ENCODE measurements at regions not wholly inside any gene's neighbourhood (a gene's known extent, or its start where the extent isn't known, plus 50 kb on each side); places are given as distances from the start of the nearest gene placed in this dataset.

DNA sequence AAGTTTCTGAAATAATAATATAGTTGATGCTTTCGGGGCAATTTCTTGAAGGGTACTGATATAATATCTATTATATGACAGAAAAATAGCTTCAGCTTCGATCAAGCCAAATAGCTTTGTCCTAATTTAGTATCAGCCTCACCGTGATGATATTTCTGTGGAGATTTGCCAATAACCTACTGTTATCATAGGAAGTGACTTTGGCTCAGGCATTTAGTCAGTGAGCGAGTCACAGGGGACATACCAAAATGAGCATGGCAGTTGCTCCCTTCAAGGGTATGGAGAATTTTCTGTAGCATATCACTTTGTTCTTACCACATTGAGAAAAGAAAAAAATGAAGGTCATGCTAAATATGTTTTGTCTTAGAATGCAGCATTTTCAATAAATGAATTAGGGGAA, 767.6 kb upstream of the SLITRK1 start:
- Histone ChIP-seq H3K9me3 (no peaks in the 10 kb centered on the region), H3K4me3 (no peak overlapping the region), H3K27me3 (no peaks in the 10 kb centered on the region), H3K4me1 (peaks cover 0 to 6% (median 0%) of the 10 kb centered on the region in 3 donors), H3K36me3 (no peaks in the 10 kb centered on the region), H3K27ac (no peak overlapping the region)
- ATAC-seq, result no peak
- WGBS, 2 donors (ENCODE audit: low coverage in 1 of 2), result 46 to 63% methylated on average over 4 of the region's 4 CpGs
- TF ChIP-seq, protein P1, sequence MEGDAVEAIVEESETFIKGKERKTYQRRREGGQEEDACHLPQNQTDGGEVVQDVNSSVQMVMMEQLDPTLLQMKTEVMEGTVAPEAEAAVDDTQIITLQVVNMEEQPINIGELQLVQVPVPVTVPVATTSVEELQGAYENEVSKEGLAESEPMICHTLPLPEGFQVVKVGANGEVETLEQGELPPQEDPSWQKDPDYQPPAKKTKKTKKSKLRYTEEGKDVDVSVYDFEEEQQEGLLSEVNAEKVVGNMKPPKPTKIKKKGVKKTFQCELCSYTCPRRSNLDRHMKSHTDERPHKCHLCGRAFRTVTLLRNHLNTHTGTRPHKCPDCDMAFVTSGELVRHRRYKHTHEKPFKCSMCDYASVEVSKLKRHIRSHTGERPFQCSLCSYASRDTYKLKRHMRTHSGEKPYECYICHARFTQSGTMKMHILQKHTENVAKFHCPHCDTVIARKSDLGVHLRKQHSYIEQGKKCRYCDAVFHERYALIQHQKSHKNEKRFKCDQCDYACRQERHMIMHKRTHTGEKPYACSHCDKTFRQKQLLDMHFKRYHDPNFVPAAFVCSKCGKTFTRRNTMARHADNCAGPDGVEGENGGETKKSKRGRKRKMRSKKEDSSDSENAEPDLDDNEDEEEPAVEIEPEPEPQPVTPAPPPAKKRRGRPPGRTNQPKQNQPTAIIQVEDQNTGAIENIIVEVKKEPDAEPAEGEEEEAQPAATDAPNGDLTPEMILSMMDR (IDR thresholded peaks at IDR 0.05), result no peak
- no peak for TF ChIP-seq POLR2AphosphoS5 (IDR thresholded peaks at IDR 0.05)
- TF ChIP-seq EP300 (IDR thresholded peaks at IDR 0.05), result no peak
- no peak for TF ChIP-seq POLR2A (IDR thresholded peaks at IDR 0.05)

DNA sequence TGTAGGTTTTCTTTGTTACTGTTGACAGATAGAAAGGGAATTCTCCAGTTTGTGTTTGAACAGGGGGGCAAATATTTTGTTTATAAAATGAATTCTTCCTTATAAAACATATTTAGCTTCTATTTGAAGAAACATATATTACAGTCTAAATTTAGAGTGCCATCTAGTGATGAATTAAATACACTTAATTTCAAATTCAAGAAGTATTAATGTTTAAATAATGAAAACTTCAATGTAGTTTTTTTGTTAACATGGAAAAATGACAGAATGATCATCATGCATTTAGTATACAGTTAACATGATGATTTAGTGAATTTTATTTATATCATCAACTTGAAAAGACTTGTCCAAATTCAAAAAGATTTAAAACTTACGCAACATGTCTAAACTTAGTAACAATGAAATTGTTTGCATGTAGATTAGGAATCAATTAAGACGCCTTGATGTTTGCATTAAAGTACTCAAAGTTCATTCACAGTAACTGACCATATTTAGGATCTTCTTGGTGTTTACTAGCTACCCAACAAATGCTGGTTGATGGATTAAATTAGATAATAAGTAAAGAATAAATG, 765.9 kb upstream of the SLITRK1 start:
- ATAC-seq, result no peak
- no peak overlapping the region for H3K4me3 ChIP-seq
- WGBS, 2 donors (ENCODE audit: low coverage in 1 of 2), result 48 to 70% methylated on average over 2 of the region's 2 CpGs

DNA sequence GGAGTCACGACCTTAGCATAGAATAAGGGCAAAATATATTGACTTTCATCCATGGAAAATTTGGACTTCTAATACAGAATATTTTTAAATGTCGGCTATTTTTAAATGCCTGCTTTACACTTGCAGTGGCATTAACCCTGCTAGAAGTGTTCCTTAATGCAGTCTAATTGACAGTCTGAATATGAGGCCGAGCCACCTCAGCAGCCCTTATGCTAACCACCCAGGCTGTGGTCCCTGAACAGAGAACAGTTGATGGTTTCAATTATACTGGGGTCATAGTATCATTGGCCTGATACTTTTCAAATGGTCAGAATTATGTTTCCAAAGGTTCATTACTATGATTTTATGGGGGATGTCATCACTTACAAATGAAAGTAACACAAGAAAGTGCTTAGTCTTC, 764.7 kb upstream of the SLITRK1 start:
- Histone ChIP-seq H3K4me1 (peaks cover 0 to 6% (median 0%) of the 10 kb centered on the region in 3 donors), H3K36me3 (no peaks in the 10 kb centered on the region), H3K27me3 (no peaks in the 10 kb centered on the region), H3K9me3 (no peaks in the 10 kb centered on the region), H3K4me3 (no peak overlapping the region), H3K27ac (no peak overlapping the region)
- 69 to 81% methylated on average over 3 of the region's 3 CpGs for WGBS, 2 donors (ENCODE audit: low coverage in 1 of 2)
- TF ChIP-seq POLR2AphosphoS5 (IDR thresholded peaks at IDR 0.05), result no peak
- TF ChIP-seq, protein P1 (IDR thresholded peaks at IDR 0.05), result no peak
- no peak for TF ChIP-seq POLR2A (IDR thresholded peaks at IDR 0.05)
- TF ChIP-seq EP300 (IDR thresholded peaks at IDR 0.05), result no peak
- no peak for ATAC-seq

More for the DNA sequence above, 765.9 kb upstream of the SLITRK1 start:
- Histone ChIP-seq H3K9me3 (no peaks in the 10 kb centered on the region), H3K27ac (no peak overlapping the region), H3K4me1 (peaks cover 0 to 6% (median 0%) of the 10 kb centered on the region in 3 donors), H3K36me3 (no peaks in the 10 kb centered on the region), H3K27me3 (no peaks in the 10 kb centered on the region)
- TF ChIP-seq, protein P1 (IDR thresholded peaks at IDR 0.05), result no peak
- TF ChIP-seq EP300 (IDR thresholded peaks at IDR 0.05) (no peak), POLR2A (IDR thresholded peaks at IDR 0.05) (no peak), POLR2AphosphoS5 (IDR thresholded peaks at IDR 0.05) (no peak)

DNA sequence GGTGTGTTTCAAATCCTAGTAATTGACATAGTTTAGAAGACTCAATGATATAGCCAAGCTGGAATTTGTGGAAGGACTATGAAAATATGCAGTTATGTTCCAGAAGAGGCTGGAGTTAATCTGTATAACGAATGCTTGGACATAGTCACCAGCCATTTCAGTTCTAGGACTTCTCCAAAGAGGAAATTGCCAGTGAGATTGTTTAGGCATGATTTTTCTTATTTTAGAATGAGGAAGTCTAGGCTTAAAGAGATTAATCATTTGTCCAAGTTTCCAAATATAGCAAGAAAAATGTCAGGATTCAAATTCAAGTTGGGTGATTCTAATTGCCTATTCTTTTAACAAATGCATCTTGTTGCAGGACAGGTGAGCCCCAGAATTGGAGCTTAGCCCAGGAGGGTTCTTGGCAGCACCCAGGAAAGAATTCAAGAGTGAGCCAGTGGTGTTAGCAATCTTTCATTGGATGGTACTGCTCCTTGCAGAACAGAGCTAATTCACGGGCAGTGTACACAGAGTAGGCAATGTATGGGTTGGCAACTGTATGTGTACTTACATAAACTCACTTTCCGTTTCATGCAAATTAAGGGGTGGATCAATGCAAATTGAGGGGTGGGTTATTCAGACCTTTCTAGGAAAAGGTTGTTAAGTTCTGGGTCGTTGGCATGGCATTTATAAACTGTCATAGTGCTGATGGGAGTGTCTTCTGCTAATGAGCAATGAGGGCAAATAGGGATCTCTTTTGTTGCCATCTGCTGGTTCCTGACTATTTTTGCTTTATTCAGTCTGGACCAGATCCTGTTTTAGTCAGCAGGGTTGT, 763.1 kb upstream of the SLITRK1 start:
- Histone ChIP-seq H3K27ac (no peak overlapping the region), H3K4me3 (no peak overlapping the region), H3K9me3 (peaks cover 0 to 5% (median 0%) of the 10 kb centered on the region in 3 donors), H3K27me3 (no peaks in the 10 kb centered on the region), H3K4me1 (peaks cover 0 to 6% (median 0%) of the 10 kb centered on the region in 3 donors), H3K36me3 (no peaks in the 10 kb centered on the region)
- WGBS, 2 donors (ENCODE audit: low coverage in 1 of 2), result 17 to 34% methylated on average over 3 to 4 of the region's 4 CpGs
- ATAC-seq, result no peak
- TF ChIP-seq EP300 (IDR thresholded peaks at IDR 0.05), result no peak
- TF ChIP-seq POLR2A (IDR thresholded peaks at IDR 0.05), result no peak
- TF ChIP-seq POLR2AphosphoS5 (IDR thresholded peaks at IDR 0.05), result no peak
- TF ChIP-seq, protein P1 (IDR thresholded peaks at IDR 0.05), result no peak
